GM13977 (cell line): ENCODE measurements at regions not wholly inside any gene's neighbourhood (a gene's known extent, or its start where the extent isn't known, plus 50 kb on each side); places are given as distances from the start of the nearest gene placed in this dataset.

ENCODE experiments used
- DNase-seq: peaks from one replicate; pipeline ENCODE4 v3.0.0; 2012; ENCODE audit warnings: low spot score
- CTCF ChIP-seq: IDR thresholded peaks from 2 replicates; pipeline ENCODE4 v1.5.1; 2012; ENCODE audit warnings: mild to moderate bottlenecking, control low read depth; ENCODE audit not compliant: insufficient read depth; ENCODE audit errors: extremely low read depth, missing control alignments
- in situ Hi-C: fragments of 300-500 bp; cut with MboI; formaldehyde crosslinking; loops from one replicate; pipeline ENCODE4 v1.12.0; 2022; ENCODE audit warnings: low sequenced_read_pairs, low pct_unique_long_range_greater_than_20kb, mixed read lengths, inconsistent platforms; ENCODE audit not compliant: unreplicated experiment

- no peak for DNase-seq
- no peak for TF ChIP-seq CTCF
- in situ Hi-C loops: no loop called here
Observed at GRCh38 chr7:24063721-24064120, 220.3 kb upstream of the NPY start.

- in situ Hi-C loops: no loop called here
Observed at GRCh38 chr7:24069751-24070150, 214.2 kb upstream of the NPY start.

GRCh38 chr7:24073651-24074420 is 210.2 kb upstream of the NPY start:
- DNase-seq: no peak
- in situ Hi-C loops: no loop called here

More at GRCh38 chr7:24069751-24070150, 214.2 kb upstream of the NPY start:
- no peak for TF ChIP-seq CTCF
- DNase-seq: no peak

GRCh38 chr7:24075426-24075810 is 208.6 kb upstream of the NPY start:
- DNase-seq: no peak
- in situ Hi-C loops: no loop called here
- TF ChIP-seq CTCF: no peak

More at GRCh38 chr7:24073651-24074420, 210.2 kb upstream of the NPY start:
- TF ChIP-seq CTCF: no peak

- no peak for TF ChIP-seq CTCF
- no peak for DNase-seq
- in situ Hi-C loops: no loop called here
Observed at GRCh38 chr7:24082826-24083225, 201.2 kb upstream of the NPY start.

- in situ Hi-C loops: no loop called here
- DNase-seq: no peak
- TF ChIP-seq CTCF: no peak
Observed at GRCh38 chr7:24102988-24103387, 181.0 kb upstream of the NPY start.
